IMR-90 (cell line): ENCODE measurements at regions not wholly inside any gene's neighbourhood (a gene's known extent, or its start where the extent isn't known, plus 50 kb on each side); places are given as distances from the start of the nearest gene placed in this dataset.

ENCODE experiments used
- ATAC-seq: fragments of 200-7000 bp; cut with Tn5 transposase; 2 replicates; pipeline ENCODE4 v1.9.1; 2020; ENCODE audit warnings: low read depth, mild to moderate bottlenecking, moderate library complexity
- BruUV-seq: library from RNA; stranded (reverse); fragments of 400-500 nt; replicated peaks from 2 replicates; lab custom pipeline; 2021; lab: Mats Ljungman, UMichigan
- CTCF ChIA-PET: fragments of 300-600 bp; formaldehyde crosslinking; extraction: SDS; loops from one replicate; lab custom pipeline; 2021; ENCODE audit warnings: antibody characterized with exemption; lab: Yijun Ruan, JAX
- POLR2A ChIA-PET: fragments of 300-600 bp; sonication (Branson Sonifier 250); formaldehyde crosslinking; loops from one replicate; lab custom pipeline; 2022; ENCODE audit warnings: antibody characterized with exemption; ENCODE audit not compliant: unreplicated experiment; lab: Charles Lee
- DNase-seq: peaks from one replicate; pipeline ENCODE4 v3.0.0; 2013
- H2AFZ ChIP-seq: replicated peaks from 2 replicates; pipeline ENCODE3; 2013; ENCODE audit warnings: low read length, mild to moderate bottlenecking; ENCODE audit not compliant: poor library complexity
- H2AK5ac ChIP-seq: 2 replicates; pipeline ENCODE4 v1.6.1; 2013; ENCODE audit warnings: low read depth, low read length, inconsistent platforms
- H2AK9ac ChIP-seq: replicated peaks from 2 replicates; pipeline ENCODE3; 2013; ENCODE audit warnings: mild to moderate bottlenecking, low read depth, low read length, moderate library complexity; ENCODE audit not compliant: poor library complexity
- H2BK120ac ChIP-seq: 2 replicates; pipeline ENCODE4 v1.6.1; 2013; ENCODE audit warnings: low read depth, low read length, inconsistent platforms
- H2BK15ac ChIP-seq: 3 replicates; pipeline ENCODE4 v1.6.1; 2013; ENCODE audit warnings: low read depth, low read length, inconsistent platforms
- H2BK20ac ChIP-seq: 2 replicates; pipeline ENCODE4 v1.6.1; 2013; ENCODE audit warnings: low read depth, mild to moderate bottlenecking, inconsistent platforms, low read length, moderate library complexity
- H2BK5ac ChIP-seq: 2 replicates; pipeline ENCODE4 v1.6.1; 2013; ENCODE audit warnings: mild to moderate bottlenecking, low read depth, low read length, inconsistent platforms; ENCODE audit not compliant: poor library complexity, severe bottlenecking
- H3K14ac ChIP-seq: replicated peaks from 2 replicates; pipeline ENCODE4 v1.6.1; 2013; ENCODE audit warnings: low read depth, low read length, inconsistent platforms
- H3K18ac ChIP-seq: 2 replicates; pipeline ENCODE4 v1.6.1; 2013; ENCODE audit warnings: low read depth, low read length, control low read depth
- H3K23ac ChIP-seq: 2 replicates; pipeline ENCODE4 v1.6.1; 2013; ENCODE audit warnings: low read depth, low read length, inconsistent platforms
- H3K27ac ChIP-seq: 2 replicates; pipeline ENCODE4 v1.5.1; 2013; ENCODE audit warnings: mild to moderate bottlenecking, control low read depth, low read length; ENCODE audit not compliant: insufficient read depth
- H3K27me3 ChIP-seq: 2 replicates; pipeline ENCODE4 v1.6.1; 2013; ENCODE audit warnings: low read length; ENCODE audit not compliant: control insufficient read depth, insufficient read depth
- H3K36me3 ChIP-seq: 2 replicates; pipeline ENCODE4 v1.6.1; 2013; ENCODE audit warnings: low read length, mixed read lengths; ENCODE audit not compliant: control insufficient read depth, insufficient read depth
- H3K4ac ChIP-seq: 2 replicates; pipeline ENCODE4 v1.6.1; 2013; ENCODE audit warnings: low read depth, low read length, inconsistent platforms
- H3K4me1 ChIP-seq: 2 replicates; pipeline ENCODE4 v1.6.1; 2013; ENCODE audit warnings: low read length, mixed read lengths; ENCODE audit not compliant: control insufficient read depth, insufficient read depth
- H3K4me2 ChIP-seq: 2 replicates; pipeline ENCODE4 v1.6.1; 2013; ENCODE audit warnings: low read depth, mild to moderate bottlenecking, control low read depth, low read length, moderate library complexity
- H3K4me3 ChIP-seq: 2 replicates; pipeline ENCODE4 v1.5.1; 2013; ENCODE audit warnings: low read depth, mild to moderate bottlenecking, control low read depth, low read length, moderate library complexity; ENCODE audit not compliant: insufficient read depth
- H3K56ac ChIP-seq: 2 replicates; pipeline ENCODE4 v1.6.1; 2013; ENCODE audit warnings: low read length, inconsistent platforms; ENCODE audit not compliant: insufficient read depth; ENCODE audit errors: extremely low read depth
- H3K79me1 ChIP-seq, 2 experiments: 2 replicates each; pipeline ENCODE4 v1.6.1; 2013; ENCODE audit warnings: low read length in 2 of 2, inconsistent platforms in 1 of 2, low read depth in 1 of 2
- H3K9ac ChIP-seq: 2 replicates; pipeline ENCODE4 v1.6.1; 2013; ENCODE audit warnings: low read depth, low read length, control low read depth
- H3K9me1 ChIP-seq: 2 replicates; pipeline ENCODE4 v1.6.1; 2013; ENCODE audit warnings: low read length, inconsistent platforms; ENCODE audit not compliant: insufficient read depth
- H3K9me3 ChIP-seq: 2 replicates; pipeline ENCODE4 v1.6.1; 2013; ENCODE audit warnings: low read length; ENCODE audit not compliant: control insufficient read depth, insufficient read depth
- H4K20me1 ChIP-seq: 2 replicates; pipeline ENCODE4 v1.6.1; 2013; ENCODE audit warnings: low read length, inconsistent platforms; ENCODE audit not compliant: insufficient read depth
- H4K5ac ChIP-seq: 2 replicates; pipeline ENCODE4 v1.6.1; 2013; ENCODE audit warnings: mild to moderate bottlenecking, low read depth, low read length, control low read depth
- H4K8ac ChIP-seq, 2 experiments: 2 replicates each; pipeline ENCODE4 v1.6.1; 2013; ENCODE audit warnings: low read depth in 2 of 2, low read length in 2 of 2, control low read depth in 1 of 2, inconsistent platforms in 1 of 2
- H4K91ac ChIP-seq: 2 replicates; pipeline ENCODE4 v1.6.1; 2013; ENCODE audit warnings: low read depth, low read length, inconsistent platforms; ENCODE audit not compliant: insufficient read depth
- FOS ChIP-seq: fragments of 150-350 bp; IDR thresholded peaks from 2 replicates; pipeline ENCODE4 v1.6.1; 2016; ENCODE audit warnings: low read depth, low read length
- MAZ ChIP-seq: IDR thresholded peaks from 2 replicates; pipeline ENCODE4 v1.6.1; 2012; ENCODE audit warnings: low read depth, mild to moderate bottlenecking, low read length, improper control_type of control experiment, moderate library complexity, borderline replicate concordance
- WGBS, 2 experiments: methylation state at CpG; one replicate each; pipeline versions ENCODE4 v1.1.5 to v1.1.7; 2013; ENCODE audit warnings: missing lambda C conversion rate in 2 of 2; ENCODE audit not compliant: insufficient read length in 1 of 2; ENCODE audit errors: extremely low coverage in 2 of 2; 5-methylcytosine and 5-hydroxymethylcytosine counted together
- dilution Hi-C: fragments of 300-500 bp; cut with HindIII; formaldehyde crosslinking; loops from one replicate; pipeline ENCODE4 v1.14.3; 2018; ENCODE audit warnings: low sequenced_read_pairs; ENCODE audit not compliant: unreplicated experiment
- in situ Hi-C: fragments of 300-500 bp; cut with MboI; formaldehyde crosslinking; loops from 3 replicates; pipeline ENCODE4 v1.14.3; 2019; ENCODE audit warnings: low sequenced_read_pairs, inconsistent platforms, mixed read lengths
- intact Hi-C: fragments of 100-400 bp; cut with micrococcal nuclease; formaldehyde crosslinking; loops from 2 replicates; pipeline ENCODE4 v1.10.0; 2022

GRCh38 chr21:31502537-31503143 lies 156.9 kb upstream of the SOD1 start:
- H2BK15ac ChIP-seq, result no peak overlapping the region
- H3K4me1 ChIP-seq, result no peaks in the 10 kb centered on the region
- intact Hi-C loops, result no loop called here
- BruUV-seq, result no TSS peak
- no peak overlapping the region for H3K4me2 ChIP-seq
- H3K23ac ChIP-seq, result no peak overlapping the region
- ChIA-PET POLR2A (no interaction called here), CTCF (no interaction called here)
- ATAC-seq, result no peak
- no peak overlapping the region for H3K4ac ChIP-seq
- in situ Hi-C loops, result no loop called here
- H2AK5ac ChIP-seq, result no peak overlapping the region
- no peaks in the 10 kb centered on the region for H3K36me3 ChIP-seq
- no peak for DNase-seq
- H2AFZ ChIP-seq, result no peak overlapping the region
- H2BK5ac ChIP-seq, result no peak overlapping the region
- no peak overlapping the region for H2BK20ac ChIP-seq
- 55% methylated on average over 2 of the region's 10 CpGs; no CpG with 5 or more reads in 1 of the 2 experiments for WGBS, 2 experiments
- TF ChIP-seq FOS, result no peak
- no peak for TF ChIP-seq MAZ
- dilution Hi-C loops, result no loop called here
- no peaks in the 10 kb centered on the region for H3K79me1 ChIP-seq
- H2AK9ac ChIP-seq, result no peak overlapping the region
- H3K56ac ChIP-seq, result no peak overlapping the region
- no peak overlapping the region for H3K18ac ChIP-seq
- H2BK120ac ChIP-seq, result no peak overlapping the region
- H3K9me1 ChIP-seq, result no peaks in the 10 kb centered on the region
- H4K8ac ChIP-seq, result no peak overlapping the region
- no peaks in the 10 kb centered on the region for H3K27me3 ChIP-seq
- no peak overlapping the region for H3K27ac ChIP-seq
- H4K20me1 ChIP-seq, result no peaks in the 10 kb centered on the region
- no peak overlapping the region for H4K91ac ChIP-seq
- no peak overlapping the region for H4K5ac ChIP-seq
- H3K9me3 ChIP-seq, result peaks cover 5% of the 10 kb centered on the region; the same call in 1 of the 2 replicates
- H3K9ac ChIP-seq, result no peak overlapping the region
- no peak overlapping the region for H3K4me3 ChIP-seq
- no peak overlapping the region for H3K14ac ChIP-seq
